H1 (cell line): ENCODE measurements at regions not wholly inside any gene's neighbourhood (a gene's known extent, or its start where the extent isn't known, plus 50 kb on each side); places are given as distances from the start of the nearest gene placed in this dataset.

Source experiments
- CTCF ChIA-PET: fragments of 300-600 bp; sonication (Branson Sonifier 250); formaldehyde crosslinking; loops from one replicate; lab custom pipeline; 2021; ENCODE audit not compliant: partially characterized antibody; lab: Charles Lee
- POLR2A ChIA-PET: fragments of 300-600 bp; sonication (Branson Sonifier 250); formaldehyde crosslinking; loops from one replicate; lab custom pipeline; 2021; ENCODE audit warnings: inconsistent platforms; ENCODE audit not compliant: partially characterized antibody; lab: Charles Lee
- DNase-seq, 2 experiments: peaks; one replicate each; pipeline versions ENCODE4 v3.0.0 to v3.0.0-alpha.2; 2010 to 2022; ENCODE audit warnings: low spot score in 2 of 2, low read depth in 1 of 2, mixed read lengths in 1 of 2
- FAIRE-seq: peaks from 2 replicates; lab custom pipeline; 2011; peaks lifted over from hg19 to GRCh38; lab: Jason Lieb, UNC
- H2AFZ ChIP-seq: 2 replicates; pipeline ENCODE4 v1.8.1; 2012; ENCODE audit warnings: low read length, inconsistent platforms
- H2AK5ac ChIP-seq: 2 replicates; pipeline ENCODE4 v1.6.1; 2013; ENCODE audit warnings: low read depth, low read length
- H2BK120ac ChIP-seq: replicated peaks from 2 replicates; pipeline ENCODE3; 2013; ENCODE audit warnings: low read depth, low read length, inconsistent platforms
- H2BK12ac ChIP-seq: 2 replicates; pipeline ENCODE4 v1.6.1; 2013; ENCODE audit warnings: low read depth, low read length
- H2BK15ac ChIP-seq: 2 replicates; pipeline ENCODE4 v1.6.1; 2013; ENCODE audit warnings: low read length
- H2BK20ac ChIP-seq: 2 replicates; pipeline ENCODE4 v1.6.1; 2013; ENCODE audit warnings: low read length
- H2BK5ac ChIP-seq: 2 replicates; pipeline ENCODE4 v1.6.1; 2013; ENCODE audit warnings: low read depth, low read length
- H3K14ac ChIP-seq: 2 replicates; pipeline ENCODE4 v1.6.1; 2013; ENCODE audit warnings: inconsistent platforms; ENCODE audit not compliant: insufficient read length
- H3K18ac ChIP-seq: 2 replicates; pipeline ENCODE4 v1.6.1; 2013; ENCODE audit warnings: low read length; ENCODE audit errors: extremely low read depth
- H3K23ac ChIP-seq: 2 replicates; pipeline ENCODE4 v1.6.1; 2013; ENCODE audit warnings: inconsistent platforms; ENCODE audit not compliant: insufficient read length
- H3K23me2 ChIP-seq: 2 replicates; pipeline ENCODE4 v1.6.1; 2013; ENCODE audit warnings: low read depth, low read length
- H3K27ac ChIP-seq: 2 replicates; pipeline ENCODE4 v1.6.1; 2011; ENCODE audit warnings: low read depth, low read length, inconsistent platforms
- H3K27me3 ChIP-seq, 4 experiments: replicated peaks in 1 of 4; 1 replicate in 1 of 4; 2 replicates in 3 of 4; pipeline versions ENCODE4 v1.6.1 to v1.8.1; 2011 to 2013; ENCODE audit warnings: low read length in 3 of 4, mild to moderate bottlenecking in 3 of 4, inconsistent platforms in 2 of 4, mixed read lengths in 2 of 4, moderate library complexity in 1 of 4; ENCODE audit not compliant: control insufficient read depth in 3 of 4, insufficient read depth in 3 of 4; ENCODE audit errors: extremely low read depth in 1 of 4
- H3K36me3 ChIP-seq, 4 experiments: 2 replicates each; pipeline versions ENCODE4 v1.6.1 to v1.8.1; 2011 to 2013; ENCODE audit warnings: mild to moderate bottlenecking in 4 of 4, low read length in 3 of 4, moderate library complexity in 2 of 4, control low read depth in 1 of 4, inconsistent platforms in 1 of 4; ENCODE audit not compliant: insufficient read depth in 4 of 4, control insufficient read depth in 2 of 4
- H3K4ac ChIP-seq: replicated peaks from 2 replicates; pipeline ENCODE3; 2013; ENCODE audit warnings: low read length, low read depth, mixed read lengths, inconsistent platforms; ENCODE audit not compliant: insufficient read length
- H3K4me1 ChIP-seq, 4 experiments: replicated peaks in 1 of 4; 1 replicate in 1 of 4; 2 replicates in 3 of 4; pipeline versions ENCODE4 v1.6.1 to v1.8.1; 2011 to 2013; ENCODE audit warnings: low read length in 3 of 4, inconsistent platforms in 2 of 4, mixed read lengths in 1 of 4; ENCODE audit not compliant: insufficient read depth in 4 of 4, control insufficient read depth in 3 of 4
- H3K4me2 ChIP-seq, 2 experiments: 2 replicates each; pipeline versions ENCODE4 v1.6.1 to v1.8.1; 2011 to 2013; ENCODE audit warnings: low read depth in 2 of 2, low read length in 2 of 2, control low read depth in 1 of 2, inconsistent platforms in 1 of 2, mild to moderate bottlenecking in 1 of 2; ENCODE audit not compliant: insufficient read depth in 1 of 2
- H3K4me3 ChIP-seq, 4 experiments: fragments of 200-600, 300-600 bp in 1 of 4; sonication (generic), shearing (Covaris generic), sonication (Bioruptor Twin) in 1 of 4; 2 replicates each; pipeline versions ENCODE4 v1.5.1 to v1.8.1; 2011 to 2016; ENCODE audit warnings: low read length in 4 of 4, low read depth in 3 of 4, control low read depth in 2 of 4, inconsistent platforms in 2 of 4, mild to moderate bottlenecking in 2 of 4, mixed read lengths in 1 of 4, moderate library complexity in 1 of 4; ENCODE audit not compliant: insufficient read depth in 2 of 4; ENCODE audit errors: extremely low read depth in 1 of 4
- H3K56ac ChIP-seq: replicated peaks from 2 replicates; pipeline ENCODE3; 2013; ENCODE audit warnings: low read depth, mild to moderate bottlenecking, mixed read lengths, low read length, inconsistent platforms; ENCODE audit not compliant: insufficient read length
- H3K79me1 ChIP-seq: 2 replicates; pipeline ENCODE4 v1.6.1; 2013; ENCODE audit warnings: low read depth, low read length, control low read depth
- H3K79me2 ChIP-seq, 2 experiments: 2 replicates each; pipeline versions ENCODE4 v1.6.1 to v1.8.1; 2012 to 2013; ENCODE audit warnings: low read length in 2 of 2, mild to moderate bottlenecking in 2 of 2, inconsistent platforms in 1 of 2; ENCODE audit not compliant: insufficient read depth in 2 of 2, control insufficient read depth in 1 of 2
- H3K9ac ChIP-seq, 4 experiments: replicated peaks in 1 of 4; 1 replicate in 1 of 4; 2 replicates in 3 of 4; pipeline versions ENCODE4 v1.6.1 to v1.8.1; 2011 to 2013; ENCODE audit warnings: low read depth in 3 of 4, low read length in 3 of 4, control low read depth in 2 of 4, mild to moderate bottlenecking in 2 of 4, moderate library complexity in 2 of 4, inconsistent platforms in 1 of 4; ENCODE audit errors: extremely low read depth in 1 of 4
- H3K9me3 ChIP-seq, 2 experiments: 2 replicates each; pipeline versions ENCODE4 v1.6.1 to v1.8.1; 2012 to 2013; ENCODE audit warnings: mild to moderate bottlenecking in 2 of 2, moderate library complexity in 2 of 2, control low read depth in 1 of 2, inconsistent platforms in 1 of 2, low read depth in 1 of 2, low read length in 1 of 2, mixed read lengths in 1 of 2; ENCODE audit not compliant: insufficient read depth in 2 of 2
- H4K20me1 ChIP-seq, 2 experiments: replicated peaks in 1 of 2; 2 replicates each; pipeline versions ENCODE3 to v1.8.1; 2011 to 2013; ENCODE audit warnings: inconsistent platforms in 2 of 2, low read length in 2 of 2, mild to moderate bottlenecking in 1 of 2; ENCODE audit not compliant: insufficient read depth in 2 of 2, control insufficient read depth in 1 of 2
- H4K5ac ChIP-seq: 2 replicates; pipeline ENCODE4 v1.6.1; 2013; ENCODE audit warnings: low read length, low read depth, mixed read lengths, inconsistent platforms; ENCODE audit not compliant: insufficient read length
- H4K8ac ChIP-seq: 2 replicates; pipeline ENCODE4 v1.8.0; 2013; ENCODE audit warnings: mild to moderate bottlenecking, moderate library complexity, low read length, inconsistent platforms; ENCODE audit not compliant: insufficient read depth; ENCODE audit errors: extremely low read depth
- H4K91ac ChIP-seq: replicated peaks from 2 replicates; pipeline ENCODE3; 2013; ENCODE audit warnings: low read length, mixed read lengths, inconsistent platforms; ENCODE audit not compliant: insufficient read length
- CHD2 ChIP-seq: IDR thresholded peaks from 2 replicates; pipeline ENCODE4 v1.6.1; 2012; ENCODE audit warnings: low read length, improper control_type of control experiment
- FOSL1 ChIP-seq: IDR thresholded peaks from 2 replicates; pipeline ENCODE4 v1.6.1; 2011; ENCODE audit warnings: mild to moderate bottlenecking, low read depth, low read length, moderate library complexity; ENCODE audit not compliant: insufficient read depth
- MAX ChIP-seq: IDR thresholded peaks from 2 replicates; pipeline ENCODE4 v1.6.1; 2012; ENCODE audit warnings: inconsistent platforms
- RAD21 ChIP-seq, 2 experiments: IDR thresholded peaks in 1 of 2; conservative IDR thresholded peaks in 1 of 2; 2 replicates each; pipeline ENCODE4 v1.6.1; 2011; ENCODE audit warnings: low read depth in 2 of 2, low read length in 2 of 2, improper control_type of control experiment in 1 of 2, inconsistent platforms in 1 of 2, mild to moderate bottlenecking in 1 of 2, moderate library complexity in 1 of 2
- SRF ChIP-seq: IDR thresholded peaks from 2 replicates; pipeline ENCODE4 v1.6.1; 2011; ENCODE audit warnings: mild to moderate bottlenecking, low read depth, low read length, moderate library complexity
- TAF1 ChIP-seq: IDR thresholded peaks from 2 replicates; pipeline ENCODE4 v1.6.1; 2011; ENCODE audit warnings: mild to moderate bottlenecking, low read depth, low read length
- TAF7 ChIP-seq: optimal IDR thresholded peaks from 2 replicates; pipeline ENCODE3; 2011; ENCODE audit warnings: low read depth, mild to moderate bottlenecking, inconsistent platforms, low read length, moderate library complexity, borderline replicate concordance
- TBP ChIP-seq: IDR thresholded peaks from 2 replicates; pipeline ENCODE4 v1.6.1; 2011; ENCODE audit warnings: low read depth, low read length, improper control_type of control experiment
- USF2 ChIP-seq: IDR thresholded peaks from 2 replicates; pipeline ENCODE4 v1.6.1; 2011; ENCODE audit warnings: low read length, improper control_type of control experiment
- WGBS, 2 experiments: shearing (Covaris generic) in 1 of 2; methylation state at CpG; one replicate each; pipeline versions ENCODE4 v1.1.6 to v1.1.7; 2013 to 2015; ENCODE audit warnings: low lambda C conversion rate in 2 of 2, mixed read lengths in 2 of 2, inconsistent platforms in 1 of 2, low coverage in 1 of 2, missing lambda C conversion rate in 1 of 2; ENCODE audit not compliant: insufficient replicate concordance in 2 of 2, insufficient coverage in 1 of 2, insufficient read length in 1 of 2; ENCODE audit errors: extremely low coverage in 1 of 2, missing lambda C conversion rate in 1 of 2; 5-methylcytosine and 5-hydroxymethylcytosine counted together
- TF ChIP-seq, protein P1 (sequence below), 3 experiments: IDR thresholded peaks; 1 replicate in 2 of 3; 2 replicates in 1 of 3; pipeline versions ENCODE4 v1.5.1 to v1.6.1; 2011; ENCODE audit warnings: low read length in 3 of 3, mild to moderate bottlenecking in 3 of 3, inconsistent platforms in 2 of 3, low read depth in 1 of 3, moderate library complexity in 1 of 3; ENCODE audit not compliant: insufficient read depth in 1 of 3; ENCODE audit errors: control extremely low read depth in 1 of 3

GRCh38 chr16:5557966-5558365 is 460.4 kb upstream of the EEF2KMT start:
- no peak overlapping the region for H4K5ac ChIP-seq
- H2BK5ac ChIP-seq: no peak overlapping the region
- DNase-seq (no peak), FAIRE-seq (no peak)
- H3K79me2 ChIP-seq: no peaks in the 10 kb centered on the region
- H3K18ac ChIP-seq: no peak overlapping the region
- no peak for TF ChIP-seq TAF7
- TF ChIP-seq FOSL1: no peak
- no peak for TF ChIP-seq MAX
- no peak for TF ChIP-seq CHD2
- no peak for TF ChIP-seq RAD21 (IDR thresholded peaks at IDR 0.05 in 1 of 2, conservative IDR thresholded peaks at IDR 0.05 in 1 of 2; ENCODE audit: low read depth in 2 of 2, low read length in 2 of 2)
- TF ChIP-seq SRF: no peak
- TF ChIP-seq, protein P1, sequence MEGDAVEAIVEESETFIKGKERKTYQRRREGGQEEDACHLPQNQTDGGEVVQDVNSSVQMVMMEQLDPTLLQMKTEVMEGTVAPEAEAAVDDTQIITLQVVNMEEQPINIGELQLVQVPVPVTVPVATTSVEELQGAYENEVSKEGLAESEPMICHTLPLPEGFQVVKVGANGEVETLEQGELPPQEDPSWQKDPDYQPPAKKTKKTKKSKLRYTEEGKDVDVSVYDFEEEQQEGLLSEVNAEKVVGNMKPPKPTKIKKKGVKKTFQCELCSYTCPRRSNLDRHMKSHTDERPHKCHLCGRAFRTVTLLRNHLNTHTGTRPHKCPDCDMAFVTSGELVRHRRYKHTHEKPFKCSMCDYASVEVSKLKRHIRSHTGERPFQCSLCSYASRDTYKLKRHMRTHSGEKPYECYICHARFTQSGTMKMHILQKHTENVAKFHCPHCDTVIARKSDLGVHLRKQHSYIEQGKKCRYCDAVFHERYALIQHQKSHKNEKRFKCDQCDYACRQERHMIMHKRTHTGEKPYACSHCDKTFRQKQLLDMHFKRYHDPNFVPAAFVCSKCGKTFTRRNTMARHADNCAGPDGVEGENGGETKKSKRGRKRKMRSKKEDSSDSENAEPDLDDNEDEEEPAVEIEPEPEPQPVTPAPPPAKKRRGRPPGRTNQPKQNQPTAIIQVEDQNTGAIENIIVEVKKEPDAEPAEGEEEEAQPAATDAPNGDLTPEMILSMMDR (IDR thresholded peaks at IDR 0.05; ENCODE audit: control extremely low read depth in 1 of 3, insufficient read depth in 1 of 3, low read depth in 1 of 3, low read length in 3 of 3): no peak
- TF ChIP-seq TBP: no peak
- no peak for TF ChIP-seq TAF1
- no peak for TF ChIP-seq USF2
- TF ChIP-seq, all 59 proteins: peak for 0
- Histone ChIP-seq H2AFZ (no peak overlapping the region), H2BK12ac (no peak overlapping the region), H3K9ac (no peak overlapping the region), H4K8ac (no peak overlapping the region), H2AK5ac (no peak overlapping the region), H2BK120ac (no peak overlapping the region), H3K27me3 (no peaks in the 10 kb centered on the region), H2BK20ac (no peak overlapping the region), H3K27ac (no peak overlapping the region), H3K23ac (no peak overlapping the region), H3K79me1 (no peaks in the 10 kb centered on the region), H3K4me3 (no peak overlapping the region), H4K91ac (no peak overlapping the region), H3K4ac (no peak overlapping the region), H3K9me3 (0 out of 4 replicates have a peak, but pooled peaks cover 0 to 2% of the 10 kb centered on the region in 2 experiments), H3K14ac (no peak overlapping the region), H3K4me1 (no peaks in the 10 kb centered on the region), H3K4me2 (no peak overlapping the region), H3K23me2 (no peaks in the 10 kb centered on the region), H3K36me3 (no peaks in the 10 kb centered on the region; a peak in 1 of 8 replicates), H2BK15ac (no peak overlapping the region), H4K20me1 (peaks cover 0 to 3% of the 10 kb centered on the region in 2 experiments), H3K56ac (no peak overlapping the region)
- POLR2A ChIA-PET: no interaction called here
- CTCF ChIA-PET: interaction anchor here (0.6 to 1.8 kb wide), 3 partner anchors 29 to 372 kb away, joined by 3 to 6 read pairs (median 3); no protein-coding TSS in a partner anchor
- WGBS, 2 experiments: 81% methylated on average over 9 of the region's 9 CpGs; no CpG with 5 or more reads in 1 of the 2 experiments
